Forelimb muscle (tissue), 1 donor: ENCODE measurements at regions not wholly inside any gene's neighbourhood (a gene's known extent, or its start where the extent isn't known, plus 50 kb on each side); places are given as distances from the start of the nearest gene placed in this dataset.
"Not testable (repeated sequence)": the region's sequence is repeated elsewhere in the genome, so short reads cannot be mapped to it uniquely, and the experiment has no call there.

ENCODE experiments used
- DNase-seq: peaks from one replicate; pipeline ENCODE4 v3.0.0-alpha.2; 2013; ENCODE audit warnings: low read depth

DNA sequence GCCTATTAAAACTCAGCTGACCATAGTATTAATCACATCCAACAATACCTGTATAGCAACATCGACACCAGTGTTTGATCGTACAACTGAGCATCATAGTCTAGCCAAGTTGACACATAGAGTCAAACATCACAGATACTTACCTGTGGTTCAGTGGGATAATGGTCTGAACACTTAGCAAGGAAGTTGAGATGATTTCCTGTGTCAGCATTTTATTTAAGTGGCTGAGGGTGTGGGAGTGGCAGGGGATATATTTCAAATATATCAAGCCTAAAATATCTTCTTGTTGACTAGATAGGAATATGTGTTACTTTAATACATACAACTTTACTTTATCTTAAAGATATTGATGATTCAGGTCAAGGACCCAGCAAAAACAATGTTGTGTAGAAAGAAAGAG is 1038.6 kb downstream of the TSN start:
- no peak for DNase-seq

DNA sequence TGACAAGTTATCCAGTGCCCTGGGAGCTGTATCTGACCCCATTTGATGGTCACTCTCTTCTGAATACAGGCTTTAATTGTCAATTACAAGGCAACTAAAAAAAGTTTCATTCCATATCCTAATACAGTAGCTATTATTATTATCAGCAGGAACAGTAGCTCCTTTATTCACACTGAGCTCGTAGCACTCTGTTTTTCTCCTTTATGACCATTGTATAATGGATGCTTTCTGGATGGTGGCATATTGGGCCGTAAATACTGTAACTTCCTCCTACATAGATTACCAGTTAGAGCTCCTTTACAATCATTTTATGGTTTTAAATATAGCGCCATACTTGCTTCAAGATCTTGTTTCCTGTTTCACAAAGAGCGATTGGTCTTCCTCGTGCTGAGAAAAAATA is 1040.3 kb downstream of the TSN start:
- DNase-seq: no peak

DNA sequence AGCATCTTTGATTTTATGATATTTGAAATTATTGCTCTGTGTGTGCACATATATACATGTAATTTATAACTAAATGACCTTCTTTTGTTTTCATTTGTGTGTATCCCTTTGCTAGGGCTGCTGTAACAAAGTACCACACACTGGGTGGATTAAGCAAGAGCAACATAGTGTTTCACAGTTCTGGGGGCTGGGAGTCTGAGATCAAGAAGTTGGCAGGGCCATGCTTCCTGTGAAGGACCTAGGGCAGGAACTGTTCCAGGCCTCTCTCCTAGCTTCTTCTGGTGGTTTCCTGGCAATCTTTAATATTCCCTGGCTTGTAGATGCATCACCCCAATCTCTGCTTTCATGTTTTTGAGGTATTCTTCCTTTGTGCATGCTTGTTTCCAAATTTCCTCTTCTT is 1043.9 kb downstream of the TSN start:
- no peak for DNase-seq

DNA sequence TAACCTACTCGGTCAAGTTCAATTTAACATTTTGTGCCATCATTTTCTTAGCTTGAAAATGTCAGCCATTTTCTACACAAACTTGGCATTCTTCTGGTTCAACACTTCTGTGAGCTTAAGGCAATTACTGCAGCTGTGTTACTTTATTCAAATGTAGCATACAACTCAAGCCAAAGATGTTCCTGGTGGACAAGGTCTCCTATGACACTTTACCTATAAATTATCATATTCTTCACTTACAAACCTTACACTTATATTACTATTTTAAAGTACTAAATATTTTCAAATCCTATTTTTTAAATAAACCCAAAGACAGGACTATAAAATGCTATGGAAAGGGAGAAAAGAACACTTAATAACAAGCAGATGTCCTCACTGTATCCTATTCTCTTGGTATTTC is 1045.3 kb downstream of the TSN start:
- DNase-seq: peak; percentile 41

DNA sequence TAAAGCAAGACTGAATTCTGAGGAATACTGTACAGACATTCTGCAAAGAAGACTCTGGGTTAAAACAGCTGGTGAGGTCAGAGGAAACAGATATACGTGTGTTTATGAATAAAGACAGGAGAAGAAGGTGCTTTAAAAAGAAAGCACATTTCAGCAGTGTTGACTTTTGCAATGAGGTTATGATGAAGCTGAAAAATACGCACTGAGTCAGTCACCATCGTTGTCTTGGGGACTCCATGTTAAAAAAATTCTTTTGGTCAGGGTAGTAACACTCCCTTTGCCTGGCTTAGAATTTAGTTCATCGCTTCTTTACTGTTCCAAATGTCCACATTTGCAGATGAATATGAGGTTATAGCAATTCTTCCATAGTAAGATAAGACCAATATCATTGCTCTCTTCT is 1049.0 kb downstream of the TSN start:
- no peak for DNase-seq

DNA sequence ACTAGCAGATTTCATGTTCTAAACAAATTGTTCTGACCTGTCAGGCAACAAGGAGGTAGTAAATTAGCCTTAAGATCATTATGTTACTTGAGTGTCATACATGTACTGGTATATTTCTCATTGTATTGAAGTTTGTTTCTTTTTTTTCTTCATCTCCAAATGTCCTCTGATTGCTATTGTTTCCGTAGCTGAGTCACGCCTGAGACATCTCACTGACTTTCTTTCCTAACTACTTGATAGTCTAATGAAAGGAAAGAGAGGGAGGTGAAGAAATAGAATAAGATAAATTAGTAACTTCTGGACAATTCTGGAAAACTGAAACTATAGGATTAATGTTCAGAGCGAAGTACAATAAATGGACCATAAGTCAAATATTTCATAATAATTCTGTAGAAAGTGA is 1049.9 kb downstream of the TSN start:
- no peak for DNase-seq

DNA sequence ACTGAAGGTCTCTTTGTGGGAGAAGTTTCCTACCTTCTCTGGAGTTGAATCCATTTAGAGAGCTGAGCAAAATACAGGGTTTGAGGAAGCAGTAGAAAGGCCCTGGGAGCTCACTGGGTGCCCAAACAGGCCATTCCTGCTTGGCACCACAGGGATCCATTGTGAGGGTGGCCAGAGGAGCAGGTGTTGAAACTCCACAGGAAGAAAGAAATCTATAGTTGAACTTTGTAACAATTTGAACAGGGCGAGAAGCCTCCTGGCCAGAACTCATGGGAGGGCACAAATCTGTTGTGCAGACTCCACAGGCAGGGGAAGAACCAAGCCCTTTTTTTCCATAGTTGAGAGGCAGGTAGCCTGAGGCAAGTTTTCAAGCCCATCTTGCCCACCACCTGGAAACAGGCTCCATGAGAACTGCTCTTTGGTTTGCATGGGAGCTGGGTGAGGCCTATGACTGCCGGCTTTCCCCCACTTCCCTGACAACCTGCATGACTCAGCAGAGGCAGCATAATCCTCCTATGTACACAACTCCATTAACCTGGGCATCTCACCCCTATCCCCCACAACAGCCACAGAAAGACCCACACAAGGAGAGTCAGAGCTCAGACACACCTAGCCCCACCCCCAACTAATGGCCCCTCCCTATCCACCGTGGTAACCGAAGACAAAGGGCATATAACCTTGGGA is 1053.0 kb downstream of the TSN start:
- no peak for DNase-seq

DNA sequence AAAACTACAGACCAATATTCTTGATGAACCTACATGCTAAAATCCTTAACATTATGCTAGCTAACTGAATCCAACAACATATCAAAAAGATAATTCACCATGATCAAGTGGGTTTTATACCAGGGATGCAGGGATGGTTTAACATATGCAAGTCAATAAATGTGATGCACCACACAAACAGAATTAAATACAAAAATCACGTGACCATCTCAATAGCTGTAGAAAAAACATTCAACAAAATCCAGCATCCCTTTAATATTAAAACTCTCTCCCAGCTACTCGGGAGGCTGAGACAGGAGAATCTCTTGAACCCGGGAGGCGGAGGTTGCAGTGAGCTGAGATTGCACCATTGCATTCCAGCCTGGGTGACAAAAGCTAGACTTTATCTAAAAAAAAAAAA is 1056.8 kb downstream of the TSN start:
- not testable (repeated sequence) for DNase-seq

DNA sequence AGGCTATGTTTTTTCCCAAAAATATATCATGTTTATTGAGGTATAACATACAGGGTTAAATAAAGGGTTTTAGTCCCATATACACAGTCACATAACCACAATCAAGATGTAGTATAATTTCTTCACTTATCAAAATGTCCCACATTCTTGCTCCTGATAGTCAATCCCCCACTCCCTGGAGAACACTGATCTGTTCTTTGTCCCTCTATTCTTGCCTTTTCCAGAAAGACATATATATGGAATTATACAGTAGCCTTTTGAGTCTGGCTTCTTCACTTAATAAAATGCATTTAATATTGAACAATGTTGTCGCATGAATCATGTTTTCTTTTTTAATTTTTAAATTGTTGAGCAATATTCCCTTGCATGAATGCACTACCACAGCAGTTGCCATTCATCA is 1059.7 kb downstream of the TSN start:
- no peak for DNase-seq

DNA sequence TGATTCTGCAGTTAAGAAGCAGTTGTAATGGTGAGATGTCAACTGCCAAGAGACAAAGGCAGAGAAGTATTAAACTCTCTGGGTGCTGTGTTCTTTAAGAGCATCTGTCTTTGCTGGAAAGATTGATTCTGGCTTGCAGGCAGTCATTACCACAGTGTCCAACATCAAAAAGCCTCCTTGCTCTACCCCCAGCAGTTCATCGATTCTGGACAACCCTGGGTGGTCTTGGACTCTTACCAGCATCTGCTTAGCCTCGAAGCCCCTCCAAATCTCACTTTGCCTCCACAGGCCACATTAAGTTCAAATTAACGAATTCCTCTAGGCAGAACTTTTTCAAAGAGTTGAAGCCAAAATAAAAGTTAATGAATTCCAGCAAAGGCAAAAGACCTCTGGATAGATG is 1061.4 kb downstream of the TSN start:
- DNase-seq: peak; percentile 28

DNA sequence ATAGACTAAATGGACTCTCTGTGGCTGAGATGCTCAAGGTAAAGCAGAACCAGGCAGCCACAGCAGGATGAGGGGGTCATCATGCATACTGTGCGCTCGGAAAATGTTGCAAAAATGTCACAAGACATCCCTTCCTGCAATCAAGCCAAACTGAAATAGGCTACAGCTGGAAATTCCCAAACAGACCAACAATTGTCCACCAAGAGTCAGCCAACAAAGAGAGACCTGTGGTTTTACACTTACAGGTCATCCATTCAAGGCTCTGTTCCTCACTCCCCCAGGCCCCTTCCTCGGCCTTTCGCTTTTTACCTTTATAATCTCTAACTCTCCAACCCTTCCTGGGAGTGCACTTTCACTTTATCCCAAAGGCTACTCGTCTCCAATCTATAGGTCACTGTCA is 1066.9 kb downstream of the TSN start:
- DNase-seq: no peak

DNA sequence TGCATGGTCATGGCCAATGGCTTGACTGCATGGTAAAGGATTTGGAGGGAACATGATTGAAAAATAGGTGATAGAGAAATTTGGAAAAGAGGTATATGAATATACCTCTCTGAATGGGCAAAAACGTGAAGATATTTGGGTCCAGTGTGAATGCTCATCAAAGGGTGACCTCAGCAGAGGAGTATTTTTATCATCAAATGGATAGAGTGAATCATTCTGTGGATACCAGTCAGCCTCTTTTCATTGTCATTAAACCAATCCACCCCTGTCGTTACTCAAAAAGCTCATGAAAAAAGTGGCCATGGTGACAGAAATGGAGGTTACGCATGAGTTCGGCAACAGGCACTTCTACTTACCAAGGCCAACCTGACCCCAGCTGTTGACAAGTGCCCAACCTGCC is 1074.7 kb downstream of the TSN start:
- DNase-seq: no peak

DNA sequence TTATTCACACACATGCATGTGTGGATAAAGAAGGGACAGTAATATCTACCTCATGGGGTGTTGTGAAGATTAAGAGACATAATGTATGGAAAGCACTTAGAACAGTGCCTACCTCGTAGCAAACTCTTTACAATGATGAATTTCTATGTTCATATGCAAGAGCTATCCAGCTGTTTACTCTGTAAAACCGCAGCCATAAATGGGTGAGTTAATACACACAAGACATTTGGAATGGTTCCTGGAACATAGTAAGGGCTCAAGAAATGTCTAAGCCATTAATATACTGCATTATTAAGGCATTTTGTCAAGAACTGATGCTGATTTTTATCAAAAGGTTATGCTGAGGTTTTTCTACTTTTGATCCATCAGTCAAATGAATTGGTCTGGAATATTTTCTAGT is 1076.2 kb downstream of the TSN start:
- no peak for DNase-seq

DNA sequence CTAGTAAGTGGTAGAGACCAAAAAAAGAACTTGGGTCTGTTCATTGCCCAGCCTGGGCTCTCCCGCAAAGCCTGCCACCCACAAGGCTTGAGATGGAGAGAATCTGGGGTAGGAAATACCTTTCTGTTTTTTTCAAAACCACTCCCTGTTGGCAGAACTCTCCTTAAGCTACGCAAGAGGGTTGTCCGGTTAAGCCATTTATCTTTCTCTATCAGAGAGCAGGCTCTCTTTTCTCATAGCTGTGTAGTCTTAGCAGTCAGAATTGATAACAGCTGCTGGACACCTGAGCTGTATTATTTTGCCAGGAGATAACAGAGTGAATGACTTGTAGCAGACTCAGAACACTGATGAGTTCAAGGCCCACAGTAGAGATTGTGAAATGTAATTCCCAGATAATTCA is 1088.1 kb downstream of the TSN start:
- DNase-seq: no peak

DNA sequence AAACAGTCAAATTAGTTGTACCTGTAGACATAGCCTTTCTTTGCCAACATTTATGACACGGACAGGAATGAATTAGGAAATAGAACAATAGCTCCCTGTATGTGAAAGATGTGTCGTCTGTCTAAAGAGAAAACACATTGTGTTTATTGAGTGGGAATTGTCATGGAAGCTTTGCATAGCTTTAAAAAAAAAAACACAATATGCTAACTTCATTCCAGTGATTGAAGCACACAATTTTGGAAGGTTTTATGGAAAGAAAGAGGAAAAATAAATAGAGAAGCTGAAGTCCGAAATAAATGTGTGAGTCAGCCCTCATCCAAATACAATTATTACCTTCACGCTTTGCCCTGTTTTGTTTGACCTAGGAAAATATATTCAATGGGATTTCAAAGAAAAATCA is 1095.7 kb downstream of the TSN start:
- no peak for DNase-seq

DNA sequence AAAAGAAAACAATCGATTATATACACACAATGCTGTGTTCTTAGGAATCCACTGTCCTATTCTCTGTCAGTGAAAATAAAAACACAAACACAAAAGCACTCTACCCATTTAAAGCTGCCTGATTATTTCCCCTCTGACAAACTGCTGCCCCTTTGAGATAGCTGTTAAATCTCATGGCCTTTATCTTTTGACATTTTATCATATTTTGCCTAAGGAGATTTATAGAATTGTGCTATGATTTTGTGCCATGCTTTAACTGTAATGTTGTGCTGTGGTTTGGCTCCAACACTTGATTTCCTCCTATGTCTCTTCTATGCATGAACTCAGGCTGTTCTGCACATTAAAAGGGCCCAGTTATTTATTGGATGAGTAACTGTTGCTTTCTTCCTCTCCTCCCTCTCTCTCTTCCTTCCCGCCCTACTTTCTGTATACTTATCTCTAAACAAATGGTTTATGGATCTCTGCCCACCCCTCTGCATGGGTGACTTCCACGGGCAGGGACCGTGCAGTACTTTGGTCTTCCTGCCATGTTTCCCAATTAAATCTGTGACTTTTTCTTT is 1096.6 kb downstream of the TSN start:
- no peak for DNase-seq

DNA sequence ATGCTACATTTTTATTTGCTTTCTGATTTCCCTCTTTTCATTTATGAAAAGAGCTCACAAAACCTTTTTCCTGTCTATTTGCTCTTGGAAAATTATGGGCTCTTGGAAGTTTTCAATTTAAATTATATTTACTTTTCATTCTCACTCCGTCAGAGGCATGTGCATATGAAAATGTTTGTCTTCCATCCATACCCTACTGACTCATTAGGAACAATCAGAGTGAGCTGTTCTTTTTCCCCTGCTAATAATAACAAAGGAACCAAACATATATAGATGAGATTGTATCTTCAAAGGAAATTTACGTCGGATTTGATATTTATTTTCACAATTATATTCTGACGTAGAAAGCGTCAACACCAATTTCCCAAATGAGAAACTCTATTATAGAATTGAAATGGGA is 1101.2 kb downstream of the TSN start:
- DNase-seq: no peak

DNA sequence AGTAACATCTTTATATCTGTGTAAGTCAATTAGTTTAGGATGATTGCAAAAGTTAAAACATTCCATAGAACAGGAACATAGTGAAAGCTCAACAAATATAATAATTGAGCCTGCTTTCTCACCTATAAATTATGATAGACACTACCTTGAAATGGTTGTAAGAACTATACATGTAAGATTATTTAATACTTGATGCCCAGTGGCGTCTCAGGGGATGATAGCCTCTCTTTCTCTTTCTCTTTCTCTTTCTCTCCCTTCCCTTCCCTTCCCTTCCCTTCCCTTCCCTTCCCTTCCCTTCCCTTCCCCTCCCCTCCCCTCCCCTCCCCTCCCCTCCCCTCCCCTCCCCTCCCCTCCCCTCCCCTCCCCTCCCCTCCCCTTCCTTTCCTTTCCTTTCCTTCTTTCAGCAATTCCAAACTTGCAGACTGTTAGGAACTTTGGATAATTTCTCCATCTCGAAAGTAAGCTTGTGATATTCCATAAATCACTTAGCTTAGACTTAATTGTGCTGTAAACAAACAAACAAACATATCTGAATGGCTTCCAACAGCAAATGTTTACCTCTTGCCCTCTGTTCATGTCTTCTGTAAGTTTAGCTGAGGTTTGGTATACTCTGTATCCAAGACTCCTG is 1102.7 kb downstream of the TSN start:
- DNase-seq: no peak

DNA sequence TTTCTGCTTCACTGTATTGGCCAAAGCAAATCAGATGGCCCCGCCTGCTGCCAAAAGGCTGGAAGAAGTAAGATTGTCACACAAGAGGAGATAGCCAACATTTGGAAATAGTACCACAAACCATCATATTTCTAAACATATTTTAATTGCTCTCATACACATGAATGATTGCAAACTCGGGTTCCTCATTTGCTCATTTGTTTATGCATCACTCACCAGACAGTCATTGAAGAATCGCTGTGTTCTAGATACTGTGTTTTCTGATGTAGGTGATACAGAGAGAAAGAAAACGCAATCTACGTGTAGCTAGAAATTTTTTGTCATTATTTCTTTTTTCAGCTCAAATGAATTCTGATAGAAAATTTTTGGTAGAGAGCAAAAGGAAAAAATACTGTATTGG is 1103.4 kb downstream of the TSN start:
- DNase-seq: no peak

DNA sequence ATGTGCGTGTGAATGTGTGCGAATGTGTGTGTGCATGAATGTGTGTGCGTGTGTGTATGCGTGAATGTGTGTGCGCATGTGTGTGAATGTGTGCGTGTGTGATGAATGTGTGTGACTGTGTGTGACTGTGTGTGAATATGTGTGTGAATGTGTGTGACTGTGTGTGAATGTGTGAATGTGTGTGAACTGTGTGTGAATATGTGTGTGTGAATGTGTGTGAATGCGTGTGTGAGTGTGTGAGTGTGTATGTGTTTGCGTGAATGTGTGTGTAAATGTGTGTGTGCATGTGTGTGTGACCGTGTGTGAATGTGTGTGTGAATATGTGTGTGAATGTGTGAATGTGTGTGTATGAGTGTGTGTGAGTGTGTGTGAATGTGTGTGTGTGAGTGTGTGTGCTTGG is 1103.8 kb downstream of the TSN start:
- DNase-seq: no peak

DNA sequence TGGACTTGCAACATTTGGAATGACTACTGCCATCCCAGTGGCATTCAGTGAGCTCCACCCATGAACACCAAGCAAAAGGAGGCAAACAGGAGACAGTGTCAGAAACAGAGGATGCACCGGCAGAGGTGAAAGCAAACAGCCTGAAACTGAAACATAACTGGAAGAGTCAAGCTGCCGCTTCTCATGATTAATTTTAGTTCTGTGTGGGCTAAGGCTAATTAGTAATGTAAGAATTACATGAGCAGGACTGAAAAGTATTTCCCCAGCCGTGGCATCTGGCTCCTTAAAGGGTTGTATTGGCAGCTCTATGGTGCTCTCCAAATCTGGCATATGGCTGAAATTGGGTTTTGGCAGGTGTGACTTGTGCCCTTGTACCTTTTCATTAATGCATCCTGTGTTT is 1108.1 kb downstream of the TSN start:
- no peak for DNase-seq

DNA sequence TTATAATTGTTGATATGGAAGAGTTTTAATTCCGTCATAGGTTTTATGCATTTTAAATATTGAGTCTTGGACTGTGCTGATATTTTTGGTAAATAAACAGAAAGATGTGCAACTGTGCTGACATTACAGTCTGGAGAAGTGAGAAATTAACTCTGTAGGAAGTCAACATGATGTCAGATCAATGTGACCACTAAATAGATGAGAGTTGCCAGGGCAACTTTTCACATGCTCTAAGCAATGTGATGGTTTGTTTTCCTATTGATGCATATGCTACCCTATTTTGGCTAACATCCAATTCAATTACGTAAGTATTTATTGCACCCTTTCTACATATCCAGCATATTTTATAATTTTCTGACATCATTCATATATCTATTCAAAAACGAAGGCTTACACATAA is 1109.3 kb downstream of the TSN start:
- DNase-seq: no peak

DNA sequence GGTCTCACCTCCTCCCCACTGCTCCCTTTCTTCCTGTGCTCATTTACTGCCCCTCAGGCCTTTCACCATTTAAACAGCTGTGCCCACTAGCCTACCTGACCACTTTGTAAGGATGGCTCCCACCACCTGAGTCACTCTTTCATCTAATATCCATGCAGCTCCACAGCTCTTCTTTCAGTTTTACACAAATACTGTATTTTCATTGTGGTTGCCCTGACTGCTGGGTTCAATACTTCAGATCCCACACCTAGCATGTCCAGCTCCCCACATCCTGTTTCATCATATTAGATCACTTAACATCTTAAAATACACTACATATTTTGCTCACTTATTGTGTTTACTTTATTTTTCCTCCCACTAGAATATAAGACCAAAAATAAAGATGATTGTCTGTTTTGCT is 1110.6 kb downstream of the TSN start:
- no peak for DNase-seq

DNA sequence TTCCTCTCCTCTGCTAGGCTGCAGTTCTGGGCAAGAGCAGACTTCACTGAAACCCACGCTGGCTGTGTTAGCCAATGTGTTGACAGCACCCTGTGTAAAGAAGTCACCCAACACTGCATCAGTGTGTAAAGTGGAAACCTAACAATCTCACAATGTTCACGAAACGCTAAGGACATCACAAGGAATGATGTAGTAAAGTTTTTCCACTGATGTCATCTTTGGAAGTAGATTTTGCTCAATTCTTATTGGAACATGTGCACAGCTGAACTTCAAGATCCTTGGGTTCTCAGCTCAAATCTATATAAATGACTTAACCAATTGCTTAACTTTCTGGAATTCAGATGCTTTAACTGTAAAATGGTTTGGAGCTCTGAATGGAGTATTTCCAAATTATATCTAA is 1112.5 kb downstream of the TSN start:
- no peak for DNase-seq
